Neural progenitor cell (in vitro differentiated cells): ENCODE measurements at regions not wholly inside any gene's neighbourhood (a gene's known extent, or its start where the extent isn't known, plus 50 kb on each side); places are given as distances from the start of the nearest gene placed in this dataset.

Source experiments
- DNase-seq: peaks from one replicate; pipeline ENCODE4 v3.0.0-alpha.2; 2016; ENCODE audit warnings: low spot score
- H2AFZ ChIP-seq: fragments of 200-600 bp; sonication (generic); replicated peaks from 2 replicates; pipeline ENCODE4 v1.6.1; 2016; ENCODE audit warnings: antibody characterized with exemption
- H3F3A ChIP-seq: fragments of 200-600 bp; sonication (generic); 2 replicates; pipeline ENCODE4 v1.6.1; 2016; ENCODE audit warnings: antibody characterized with exemption, low read depth
- H3K27ac ChIP-seq: fragments of 200-600 bp; sonication (generic); 2 replicates; pipeline ENCODE4 v1.5.1; 2016; ENCODE audit warnings: mild to moderate bottlenecking
- H3K27me3 ChIP-seq: fragments of 200-600 bp; sonication (generic); 2 replicates; pipeline ENCODE4 v1.6.1; 2016; ENCODE audit warnings: mild to moderate bottlenecking, moderate library complexity
- H3K36me3 ChIP-seq: fragments of 200-600 bp; sonication (generic); 2 replicates; pipeline ENCODE4 v1.5.1; 2016
- H3K4me1 ChIP-seq: fragments of 200-600 bp; sonication (generic); 2 replicates; pipeline ENCODE4 v1.6.1; 2016; ENCODE audit warnings: mixed run types
- H3K4me2 ChIP-seq: fragments of 200-600 bp; sonication (generic); 2 replicates; pipeline ENCODE4 v1.6.1; 2016
- H3K4me3 ChIP-seq: fragments of 200-600 bp; sonication (generic); 2 replicates; pipeline ENCODE4 v1.5.1; 2016
- H3K79me2 ChIP-seq: fragments of 200-600 bp; sonication (generic); 2 replicates; pipeline ENCODE4 v1.6.1; 2016; ENCODE audit warnings: low read depth
- H3K9ac ChIP-seq: fragments of 200-600 bp; sonication (generic); 2 replicates; pipeline ENCODE4 v1.6.1; 2016
- H3K9me3 ChIP-seq: fragments of 200-600 bp; sonication (generic); 2 replicates; pipeline ENCODE4 v1.5.1; 2016; ENCODE audit warnings: low read depth
- H4K20me1 ChIP-seq: fragments of 200-600 bp; sonication (generic); 2 replicates; pipeline ENCODE4 v1.6.1; 2016; ENCODE audit warnings: low read depth
- H3K27ac Mint-ChIP-seq: 3 replicates; pipeline ENCODE4 v1.8.0; 2021; ENCODE audit warnings: mixed read lengths
- H3K27me3 Mint-ChIP-seq: 2 replicates; pipeline ENCODE4 v1.8.0; 2022; ENCODE audit warnings: low read depth, mild to moderate bottlenecking, inconsistent platforms, moderate library complexity, mixed read lengths; ENCODE audit not compliant: insufficient read depth
- H3K36me3 Mint-ChIP-seq: 3 replicates; pipeline ENCODE4 v1.8.0; 2021; ENCODE audit warnings: mixed read lengths
- H3K4me1 Mint-ChIP-seq: 3 replicates; pipeline ENCODE4 v1.8.0; 2021; ENCODE audit warnings: mixed read lengths
- H3K4me3 Mint-ChIP-seq: 3 replicates; pipeline ENCODE4 v1.8.0; 2021; ENCODE audit warnings: mild to moderate bottlenecking, moderate library complexity, mixed read lengths
- H3K9me3 Mint-ChIP-seq: 3 replicates; pipeline ENCODE4 v1.8.0; 2020; ENCODE audit warnings: mixed read lengths
- CTCF ChIP-seq: fragments of 200-600 bp; sonication (generic); IDR thresholded peaks from 2 replicates; pipeline ENCODE4 v1.5.1; 2017; ENCODE audit warnings: antibody characterized with exemption, mild to moderate bottlenecking
- EZH2 ChIP-seq: fragments of 200-600 bp; sonication (generic); IDR thresholded peaks from 2 replicates; pipeline ENCODE4 v1.6.1; 2017; ENCODE audit warnings: antibody characterized with exemption, mild to moderate bottlenecking, moderate library complexity
- EZH2phosphoT487 ChIP-seq: fragments of 200-600 bp; sonication (generic); IDR thresholded peaks from 2 replicates; pipeline ENCODE4 v1.6.1; 2017; ENCODE audit warnings: antibody characterized with exemption

- H3K36me3 Mint-ChIP-seq, result peaks cover 4% of the 10 kb centered on the region
- Histone ChIP-seq H2AFZ (no peak overlapping the region), H3K4me2 (no peak overlapping the region), H3K36me3 (peaks cover under 1% of the 10 kb centered on the region), H4K20me1 (no peaks in the 10 kb centered on the region), H3K27me3 (no peaks in the 10 kb centered on the region), H3K79me2 (no peaks in the 10 kb centered on the region), H3K9me3 (peaks cover 11% of the 10 kb centered on the region), H3K9ac (no peak overlapping the region), H3F3A (peaks cover 17% of the 10 kb centered on the region), H3K4me1 (peaks cover 29% of the 10 kb centered on the region), H3K27ac (no peak overlapping the region), H3K4me3 (no peak overlapping the region)
- no peak for DNase-seq
- H3K4me1 Mint-ChIP-seq, result peaks cover 51% of the 10 kb centered on the region
- H3K4me3 Mint-ChIP-seq, result no peak overlapping the region
- H3K27ac Mint-ChIP-seq, result peak overlapping the region; percentile 7
- H3K9me3 Mint-ChIP-seq, result peaks cover 10% of the 10 kb centered on the region
- TF ChIP-seq CTCF (no peak), EZH2phosphoT487 (no peak), EZH2 (no peak)
- H3K27me3 Mint-ChIP-seq, result peaks cover 6% of the 10 kb centered on the region
Measured at GRCh38 chr7:47638679-47639315, 56.9 kb upstream of the TNS3 start.

- H3K27me3 Mint-ChIP-seq, result peaks cover 7% of the 10 kb centered on the region
- peak overlapping the region; percentile 75 for H3K27ac Mint-ChIP-seq
- Histone ChIP-seq H3F3A (peaks cover 12% of the 10 kb centered on the region), H3K27ac (no peak overlapping the region), H2AFZ (no peak overlapping the region), H3K4me3 (no peak overlapping the region), H3K9me3 (no peaks in the 10 kb centered on the region), H3K79me2 (no peaks in the 10 kb centered on the region), H3K4me2 (no peak overlapping the region), H3K9ac (no peak overlapping the region), H4K20me1 (no peaks in the 10 kb centered on the region), H3K4me1 (peaks cover 28% of the 10 kb centered on the region), H3K27me3 (no peaks in the 10 kb centered on the region), H3K36me3 (no peaks in the 10 kb centered on the region)
- no peaks in the 10 kb centered on the region for H3K36me3 Mint-ChIP-seq
- H3K4me3 Mint-ChIP-seq, result peak overlapping the region; percentile 59
- DNase-seq, result no peak
- H3K9me3 Mint-ChIP-seq, result peaks cover under 1% of the 10 kb centered on the region
- TF ChIP-seq EZH2, result no peak
- TF ChIP-seq EZH2phosphoT487, result no peak
- no peak for TF ChIP-seq CTCF
- H3K4me1 Mint-ChIP-seq, result peaks cover 55% of the 10 kb centered on the region
Measured at GRCh38 chr7:47636433-47637175, 54.7 kb upstream of the TNS3 start.

- Mint-ChIP-seq H3K27me3 (peaks cover 7% of the 10 kb centered on the region), H3K36me3 (no peaks in the 10 kb centered on the region), H3K4me3 (no peak overlapping the region), H3K27ac (no peak overlapping the region), H3K4me1 (peaks cover 56% of the 10 kb centered on the region), H3K9me3 (no peaks in the 10 kb centered on the region)
- Histone ChIP-seq H3K4me3 (no peak overlapping the region), H2AFZ (no peak overlapping the region), H3K4me1 (peaks cover 22% of the 10 kb centered on the region), H3K9me3 (no peaks in the 10 kb centered on the region), H3K36me3 (no peaks in the 10 kb centered on the region), H3K79me2 (no peaks in the 10 kb centered on the region), H4K20me1 (no peaks in the 10 kb centered on the region), H3K27ac (no peak overlapping the region), H3K9ac (no peak overlapping the region), H3K4me2 (no peak overlapping the region), H3K27me3 (no peaks in the 10 kb centered on the region), H3F3A (peaks cover 6% of the 10 kb centered on the region)
- TF ChIP-seq CTCF, result no peak
- TF ChIP-seq EZH2phosphoT487, result no peak
- no peak for TF ChIP-seq EZH2
- no peak for DNase-seq
Measured at GRCh38 chr7:47636081-47636432, 54.1 kb upstream of the TNS3 start.
